Right lobe of liver (tissue), 6 donors: ENCODE measurements at regions not wholly inside any gene's neighbourhood (a gene's known extent, or its start where the extent isn't known, plus 50 kb on each side); places are given as distances from the start of the nearest gene placed in this dataset.

Experiments used
- ATAC-seq, 4 donors: fragments of 200-7000 bp; cut with Tn5 transposase; one replicate each; pipeline ENCODE4 v1.9.1; 2020; ENCODE audit warnings: mild to moderate bottlenecking in 4 of 4, moderate library complexity in 4 of 4
- DNase-seq, 3 donors: peaks; one replicate each; pipeline ENCODE4 v3.0.0-alpha.2; 2020
- H3K27ac ChIP-seq, 3 donors: fragments of 200-600 bp; one replicate each; pipeline ENCODE4 v1.8.0; 2022
- H3K27me3 ChIP-seq, 2 donors: fragments of 200-600 bp; one replicate each; pipeline ENCODE4 v1.8.0; 2022
- H3K36me3 ChIP-seq, 4 donors: fragments of 200-600 bp; sonication (generic) in 1 of 4; one replicate each; pipeline versions ENCODE4 v1.5.1 to v1.8.0; 2017 to 2022; ENCODE audit warnings: control low read depth in 1 of 4
- H3K4me1 ChIP-seq, 4 donors: fragments of 200-600 bp; sonication (generic) in 1 of 4; one replicate each; pipeline versions ENCODE4 v1.5.1 to v1.8.0; 2017 to 2022; ENCODE audit warnings: control low read depth in 1 of 4
- H3K4me3 ChIP-seq, 3 donors: fragments of 200-600 bp; one replicate each; pipeline ENCODE4 v1.8.0; 2022
- H3K9me3 ChIP-seq, 4 donors: fragments of 200-600 bp; sonication (generic) in 1 of 4; one replicate each; pipeline versions ENCODE4 v1.5.1 to v1.8.0; 2017 to 2022; ENCODE audit warnings: control low read depth in 1 of 4
- POLR2A ChIP-seq: fragments of 450-650 bp; IDR thresholded peaks from one replicate; pipeline ENCODE4 v1.6.1; 2017; ENCODE audit warnings: antibody characterized with exemption, mild to moderate bottlenecking
- WGBS: methylation state at CpG from one replicate; pipeline ENCODE4 v1.1.6; 2018; ENCODE audit warnings: low coverage, low lambda C conversion rate; ENCODE audit not compliant: insufficient coverage; ENCODE audit errors: missing lambda C conversion rate; 5-methylcytosine and 5-hydroxymethylcytosine counted together
- intact Hi-C, 2 donors: fragments of 100-400 bp; cut with DNase I; formaldehyde crosslinking; loops; one replicate each; pipeline versions ENCODE4 v1.11.2 to v1.14.1; 2022
- TF ChIP-seq, protein P1 (sequence below), 4 donors: fragments of 200-600 bp in 3 of 4; fragments of 450-650 bp in 1 of 4; IDR thresholded peaks; one replicate each; pipeline versions ENCODE4 v1.5.1 to v1.8.0; 2016 to 2022; ENCODE audit warnings: antibody characterized with exemption in 4 of 4, mild to moderate bottlenecking in 2 of 4
- donor health status: DM: no; HTN: yes; CAD: no.
- donor health status: DM: no; HTN: no; CAD: no.
- donor health status: DM: no; HTN: no; CAD: no.
- donor health status: DM: no; HTN: yes; CAD: no.
- donor health status: DM: no; HTN: yes; CAD: no.

DNA sequence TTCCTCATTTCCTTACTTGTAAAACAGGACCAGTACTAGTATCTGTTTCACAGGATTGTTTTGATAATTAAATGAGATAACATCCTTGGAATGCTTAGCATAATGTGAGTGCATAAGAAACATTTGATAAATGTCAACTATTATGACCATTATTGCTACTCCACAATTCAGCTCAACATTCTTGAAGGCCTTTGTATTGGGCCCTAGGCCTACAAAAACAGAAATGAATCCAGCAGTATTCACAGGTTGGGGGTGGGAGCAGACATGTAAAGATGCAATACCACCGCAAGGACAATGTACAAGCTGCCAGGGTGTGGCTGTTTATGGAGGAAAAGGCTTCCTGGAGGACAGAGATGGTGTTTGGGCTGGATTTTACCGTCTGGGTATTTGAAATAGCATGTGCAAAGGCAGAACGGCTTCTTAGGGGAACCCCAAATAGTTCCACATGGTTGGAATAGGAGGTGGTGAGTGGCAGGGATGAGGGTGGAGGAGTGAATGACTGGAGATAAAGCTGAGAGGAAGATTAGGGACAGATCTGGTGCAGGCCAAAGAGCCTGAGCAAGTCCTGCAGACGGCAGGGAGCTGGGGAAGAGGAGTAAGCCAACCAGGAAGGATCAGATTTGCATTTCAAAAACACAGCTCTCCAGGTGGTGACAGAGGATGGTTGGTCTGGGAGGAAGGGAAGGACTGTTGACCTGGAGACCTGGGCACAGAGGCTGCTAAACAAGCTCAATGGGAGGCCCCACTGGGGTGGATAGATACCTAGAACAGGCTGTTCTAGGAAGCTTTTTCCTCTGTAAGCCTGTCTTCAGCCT is 57.0 kb upstream of the EPB41L1 start:
- no peak for TF ChIP-seq POLR2A
- TF ChIP-seq, protein P1, sequence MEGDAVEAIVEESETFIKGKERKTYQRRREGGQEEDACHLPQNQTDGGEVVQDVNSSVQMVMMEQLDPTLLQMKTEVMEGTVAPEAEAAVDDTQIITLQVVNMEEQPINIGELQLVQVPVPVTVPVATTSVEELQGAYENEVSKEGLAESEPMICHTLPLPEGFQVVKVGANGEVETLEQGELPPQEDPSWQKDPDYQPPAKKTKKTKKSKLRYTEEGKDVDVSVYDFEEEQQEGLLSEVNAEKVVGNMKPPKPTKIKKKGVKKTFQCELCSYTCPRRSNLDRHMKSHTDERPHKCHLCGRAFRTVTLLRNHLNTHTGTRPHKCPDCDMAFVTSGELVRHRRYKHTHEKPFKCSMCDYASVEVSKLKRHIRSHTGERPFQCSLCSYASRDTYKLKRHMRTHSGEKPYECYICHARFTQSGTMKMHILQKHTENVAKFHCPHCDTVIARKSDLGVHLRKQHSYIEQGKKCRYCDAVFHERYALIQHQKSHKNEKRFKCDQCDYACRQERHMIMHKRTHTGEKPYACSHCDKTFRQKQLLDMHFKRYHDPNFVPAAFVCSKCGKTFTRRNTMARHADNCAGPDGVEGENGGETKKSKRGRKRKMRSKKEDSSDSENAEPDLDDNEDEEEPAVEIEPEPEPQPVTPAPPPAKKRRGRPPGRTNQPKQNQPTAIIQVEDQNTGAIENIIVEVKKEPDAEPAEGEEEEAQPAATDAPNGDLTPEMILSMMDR (IDR thresholded peaks at IDR 0.05) = no peak
- Histone ChIP-seq H3K27me3 (no peaks in the 10 kb centered on the region), H3K4me1 (peaks cover 0 to 6% (median 0%) of the 10 kb centered on the region in 4 donors), H3K9me3 (no peaks in the 10 kb centered on the region), H3K4me3 (no peak overlapping the region), H3K27ac (peak overlapping the region in 2 of 3 donors; percentile 3 to 13), H3K36me3 (no peaks in the 10 kb centered on the region)
- WGBS = 81% methylated on average over 4 of the region's 4 CpGs
- DNase-seq = no peak
- no peak for ATAC-seq
- intact Hi-C loops = no loop called here

DNA sequence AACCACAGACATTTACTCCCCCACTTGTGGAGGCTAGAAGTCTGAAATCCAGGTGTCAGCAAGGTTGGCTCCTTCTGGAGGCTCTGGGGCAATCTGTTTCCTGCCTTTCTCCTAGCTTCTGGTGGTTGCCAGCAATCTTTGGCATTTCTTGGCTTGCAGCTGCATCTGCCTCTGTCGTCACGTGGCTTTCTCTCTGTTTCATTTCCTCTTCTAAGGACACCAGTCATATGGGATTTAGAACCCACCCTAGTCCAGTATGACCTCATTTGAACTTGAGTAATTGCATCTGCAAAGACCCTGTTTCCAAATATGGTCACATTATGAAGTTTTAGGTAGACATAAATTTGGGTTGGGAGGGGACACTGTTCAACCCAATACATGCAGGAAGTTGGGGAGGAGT is 56.2 kb upstream of the EPB41L1 start:
- peak overlapping the region in 1 of 3 donors; percentile 13 for H3K27ac ChIP-seq

DNA sequence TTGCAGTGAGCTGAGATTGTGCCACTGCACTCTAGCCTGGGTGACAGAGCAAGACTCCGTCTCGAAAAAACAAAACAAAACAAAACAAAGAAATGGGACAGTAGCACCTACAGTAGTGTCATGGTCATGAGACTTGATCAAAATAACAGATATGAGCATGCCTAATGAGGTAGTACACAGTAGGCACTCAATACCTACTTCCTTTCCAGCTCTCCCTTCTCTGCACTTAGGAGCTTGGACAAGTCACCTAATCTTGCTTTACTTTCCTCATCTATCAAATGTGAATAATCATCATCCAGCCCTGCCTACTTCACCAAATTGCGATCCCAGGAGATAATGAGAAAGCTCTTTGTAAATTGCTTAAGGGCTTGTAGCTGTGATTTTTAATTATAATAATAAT is 55.4 kb upstream of the EPB41L1 start:
- Histone ChIP-seq H3K36me3 (no peaks in the 10 kb centered on the region), H3K9me3 (no peaks in the 10 kb centered on the region), H3K4me1 (no peaks in the 10 kb centered on the region), H3K27me3 (no peaks in the 10 kb centered on the region), H3K27ac (no peak overlapping the region), H3K4me3 (no peak overlapping the region)
- intact Hi-C loops = no loop called here
- WGBS = 100% methylated on average over 1 of the region's 3 CpGs
- ATAC-seq (no peak), DNase-seq (no peak)
- no peak for TF ChIP-seq POLR2A

More for the DNA sequence above, 56.2 kb upstream of the EPB41L1 start:
- Histone ChIP-seq H3K4me3 (no peak overlapping the region), H3K27me3 (no peaks in the 10 kb centered on the region), H3K4me1 (peaks cover 0 to under 1% (median 0%) of the 10 kb centered on the region in 4 donors), H3K36me3 (no peaks in the 10 kb centered on the region), H3K9me3 (no peaks in the 10 kb centered on the region)
- TF ChIP-seq, protein P1 (IDR thresholded peaks at IDR 0.05) = no peak
- no peak for TF ChIP-seq POLR2A
- DNase-seq (no peak), ATAC-seq (peak in 3 of 4 donors; percentile 37 to 49 (median 45))
- 35% methylated on average over 2 of the region's 2 CpGs for WGBS
- intact Hi-C loops = no loop called here

DNA sequence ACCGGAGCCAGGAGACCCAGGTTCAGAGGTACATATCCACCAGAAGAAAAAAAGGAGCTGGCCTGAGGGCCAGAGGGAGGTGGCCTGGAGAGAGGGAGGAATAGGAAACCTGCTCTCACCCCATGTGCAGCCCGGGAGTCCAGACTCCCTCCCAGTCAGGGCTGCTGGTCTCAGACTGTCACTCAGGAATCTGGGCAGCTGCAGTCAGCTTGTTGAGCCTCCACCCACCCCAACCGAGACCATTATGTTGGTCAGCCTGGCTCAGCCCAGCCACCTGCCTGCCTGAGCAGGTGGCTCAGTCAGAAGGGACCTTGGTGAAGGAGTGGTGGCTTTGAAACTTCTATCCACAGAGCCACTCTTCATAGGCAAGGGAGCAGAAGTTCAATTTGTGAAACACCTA is 53.3 kb upstream of the EPB41L1 start:
- H3K36me3 ChIP-seq = no peaks in the 10 kb centered on the region
- no peak overlapping the region for H3K4me3 ChIP-seq
- H3K27ac ChIP-seq = no peak overlapping the region
- ATAC-seq = peak in 1 of 4 donors; percentile 9
- no peaks in the 10 kb centered on the region for H3K9me3 ChIP-seq
- H3K27me3 ChIP-seq = no peaks in the 10 kb centered on the region
- WGBS = 82% methylated on average over 1 of the region's 3 CpGs
- intact Hi-C loops = no loop called here
- TF ChIP-seq, protein P1 (IDR thresholded peaks at IDR 0.05) = no peak
- TF ChIP-seq POLR2A = no peak
- no peak for DNase-seq
- H3K4me1 ChIP-seq = no peaks in the 10 kb centered on the region

DNA sequence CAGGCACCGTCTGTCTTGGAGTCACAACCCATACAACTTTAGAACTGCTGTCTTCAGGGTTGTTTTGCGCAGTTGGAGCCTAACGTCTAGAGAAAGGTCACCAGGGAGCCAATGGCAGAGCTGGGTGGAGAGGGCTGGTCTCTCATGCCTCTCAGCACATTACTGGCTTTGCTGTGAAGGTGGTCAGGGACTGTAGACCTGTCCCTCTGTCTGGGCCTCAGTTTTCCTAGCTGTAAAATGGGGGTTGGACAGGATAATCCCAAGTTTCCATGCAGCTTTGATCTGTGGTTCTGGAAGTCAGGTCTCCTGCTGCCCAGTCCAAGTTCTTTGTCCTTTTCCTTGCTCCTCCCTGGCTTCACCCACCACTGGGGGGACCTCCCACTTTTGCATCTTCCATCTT is 52.2 kb upstream of the EPB41L1 start:
- H3K27me3 ChIP-seq = no peaks in the 10 kb centered on the region
- intact Hi-C loops = no loop called here
- TF ChIP-seq POLR2A = no peak
- TF ChIP-seq, protein P1 (IDR thresholded peaks at IDR 0.05) = no peak
- DNase-seq (no peak), ATAC-seq (no peak)
- WGBS = 0% methylated on average over 1 of the region's 3 CpGs
- H3K4me1 ChIP-seq = no peaks in the 10 kb centered on the region
- H3K36me3 ChIP-seq = no peaks in the 10 kb centered on the region
- no peak overlapping the region for H3K27ac ChIP-seq
- H3K9me3 ChIP-seq = no peaks in the 10 kb centered on the region
- H3K4me3 ChIP-seq = no peak overlapping the region
